Endothelial cell of umbilical vein (primary cell): ENCODE measurements at regions not wholly inside any gene's neighbourhood (a gene's known extent, or its start where the extent isn't known, plus 50 kb on each side); places are given as distances from the start of the nearest gene placed in this dataset.

ENCODE experiments used
- EZH2 ChIP-seq: IDR thresholded peaks from 2 replicates; pipeline ENCODE4 v1.6.1; 2012; ENCODE audit warnings: borderline replicate concordance, low read depth, mild to moderate bottlenecking, moderate library complexity, low read length, inconsistent platforms; ENCODE audit not compliant: severe bottlenecking
- FOS ChIP-seq: IDR thresholded peaks from 2 replicates; pipeline ENCODE4 v1.6.1; 2011; ENCODE audit warnings: mild to moderate bottlenecking, low read length, moderate library complexity, borderline replicate concordance; ENCODE audit not compliant: insufficient read depth
- GATA2 ChIP-seq: IDR thresholded peaks from 2 replicates; pipeline ENCODE4 v1.7.0; 2011; ENCODE audit warnings: low read depth, mild to moderate bottlenecking, moderate library complexity, mixed read lengths, low read length; ENCODE audit not compliant: insufficient read length, insufficient read depth
- JUN ChIP-seq: IDR thresholded peaks from 2 replicates; pipeline ENCODE4 v1.6.1; 2011; ENCODE audit warnings: borderline replicate concordance, low read depth; ENCODE audit not compliant: insufficient read length, insufficient read depth
- TF ChIP-seq, protein P1 (sequence below): IDR thresholded peaks from 2 replicates; pipeline ENCODE4 v1.6.1; 2011; ENCODE audit not compliant: insufficient read depth, insufficient read length
- TF ChIP-seq, protein P2 (sequence below), 2 donors: IDR thresholded peaks; 1 replicate in 1 of 2; 2 replicates in 1 of 2; pipeline ENCODE4 v1.5.1; 2011; ENCODE audit warnings: low read length in 2 of 2, mild to moderate bottlenecking in 2 of 2, moderate library complexity in 2 of 2, control low read depth in 1 of 2, inconsistent platforms in 1 of 2, low read depth in 1 of 2; ENCODE audit not compliant: insufficient read depth in 1 of 2; ENCODE audit errors: extremely low read depth in 1 of 2

DNA sequence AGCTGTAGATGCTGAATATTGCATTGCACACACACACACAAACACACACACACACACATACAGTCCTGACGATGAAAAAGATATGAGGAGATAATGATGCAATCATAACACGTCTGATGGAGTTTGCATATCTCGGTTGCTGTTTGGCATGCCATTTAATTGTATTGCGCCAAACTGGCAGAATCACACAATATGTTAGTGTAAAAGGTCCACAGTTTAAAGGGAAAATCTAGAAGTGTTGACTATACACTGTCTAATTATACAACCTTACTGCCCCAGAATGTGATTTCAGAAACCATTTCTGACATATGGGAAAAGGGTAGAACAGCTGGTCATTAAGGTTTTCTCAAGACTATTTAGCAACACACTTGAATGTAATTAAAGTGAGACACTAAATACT is 123.7 kb upstream of the PROX1 start:
- TF ChIP-seq, protein P1, sequence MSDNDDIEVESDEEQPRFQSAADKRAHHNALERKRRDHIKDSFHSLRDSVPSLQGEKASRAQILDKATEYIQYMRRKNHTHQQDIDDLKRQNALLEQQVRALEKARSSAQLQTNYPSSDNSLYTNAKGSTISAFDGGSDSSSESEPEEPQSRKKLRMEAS = no peak
- TF ChIP-seq JUN = no peak
- TF ChIP-seq, protein P2, sequence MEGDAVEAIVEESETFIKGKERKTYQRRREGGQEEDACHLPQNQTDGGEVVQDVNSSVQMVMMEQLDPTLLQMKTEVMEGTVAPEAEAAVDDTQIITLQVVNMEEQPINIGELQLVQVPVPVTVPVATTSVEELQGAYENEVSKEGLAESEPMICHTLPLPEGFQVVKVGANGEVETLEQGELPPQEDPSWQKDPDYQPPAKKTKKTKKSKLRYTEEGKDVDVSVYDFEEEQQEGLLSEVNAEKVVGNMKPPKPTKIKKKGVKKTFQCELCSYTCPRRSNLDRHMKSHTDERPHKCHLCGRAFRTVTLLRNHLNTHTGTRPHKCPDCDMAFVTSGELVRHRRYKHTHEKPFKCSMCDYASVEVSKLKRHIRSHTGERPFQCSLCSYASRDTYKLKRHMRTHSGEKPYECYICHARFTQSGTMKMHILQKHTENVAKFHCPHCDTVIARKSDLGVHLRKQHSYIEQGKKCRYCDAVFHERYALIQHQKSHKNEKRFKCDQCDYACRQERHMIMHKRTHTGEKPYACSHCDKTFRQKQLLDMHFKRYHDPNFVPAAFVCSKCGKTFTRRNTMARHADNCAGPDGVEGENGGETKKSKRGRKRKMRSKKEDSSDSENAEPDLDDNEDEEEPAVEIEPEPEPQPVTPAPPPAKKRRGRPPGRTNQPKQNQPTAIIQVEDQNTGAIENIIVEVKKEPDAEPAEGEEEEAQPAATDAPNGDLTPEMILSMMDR (IDR thresholded peaks at IDR 0.05; ENCODE audit: extremely low read depth in 1 of 2, insufficient read depth in 1 of 2, low read depth in 1 of 2, low read length in 2 of 2) = no peak
- no peak for TF ChIP-seq EZH2
- TF ChIP-seq GATA2 = no peak
- no peak for TF ChIP-seq FOS
